Transverse colon (tissue), 4 donors: ENCODE measurements at regions not wholly inside any gene's neighbourhood (a gene's known extent, or its start where the extent isn't known, plus 50 kb on each side); places are given as distances from the start of the nearest gene placed in this dataset.

Experiments
- DNase-seq: peaks from one replicate; pipeline ENCODE4 v3.0.0-alpha.2; 2019
- H3K27ac ChIP-seq, 4 donors: fragments of 200-600 bp; sonication (generic); 2 replicates each; pipeline ENCODE4 v1.5.1; 2016 to 2018; ENCODE audit warnings: inconsistent platforms in 4 of 4
- H3K27me3 ChIP-seq: fragments of 200-600 bp; sonication (generic); 2 replicates; pipeline ENCODE4 v1.5.1; 2017; ENCODE audit warnings: inconsistent platforms
- H3K36me3 ChIP-seq, 4 donors: fragments of 200-600 bp; sonication (generic); 2 replicates each; pipeline ENCODE4 v1.5.1; 2017 to 2019; ENCODE audit warnings: inconsistent platforms in 4 of 4
- H3K4me1 ChIP-seq, 4 donors: fragments of 200-600 bp; sonication (generic); 2 replicates each; pipeline ENCODE4 v1.5.1; 2017 to 2020; ENCODE audit warnings: inconsistent platforms in 4 of 4
- H3K4me3 ChIP-seq, 4 donors: fragments of 200-600 bp; sonication (generic); 1 replicate in 1 of 4; 2 replicates in 3 of 4; pipeline versions ENCODE4 v1.5.1 to v1.6.1; 2017 to 2019; ENCODE audit warnings: inconsistent platforms in 4 of 4
- H3K9me3 ChIP-seq, 2 donors: fragments of 200-600 bp; sonication (generic); 2 replicates each; pipeline ENCODE4 v1.5.1; 2017 to 2019; ENCODE audit warnings: inconsistent platforms in 2 of 2
- CTCF ChIP-seq, 5 experiments: fragments of 200-600 bp in 3 of 5; fragments of 450-650 bp in 2 of 5; sonication (generic) in 3 of 5; IDR thresholded peaks; 1 replicate in 2 of 5; 2 replicates in 3 of 5; pipeline ENCODE4 v1.5.1; 2016 to 2017; ENCODE audit warnings: antibody characterized with exemption in 5 of 5, inconsistent platforms in 3 of 5, mild to moderate bottlenecking in 2 of 5, moderate library complexity in 1 of 5
- EP300 ChIP-seq: sonication (generic); formaldehyde crosslinking; IDR thresholded peaks from one replicate; pipeline ENCODE4 v1.6.1; 2017; ENCODE audit warnings: antibody characterized with exemption, low read depth
- POLR2A ChIP-seq: fragments of 450-650 bp; IDR thresholded peaks from one replicate; pipeline ENCODE4 v1.6.1; 2016; ENCODE audit warnings: antibody characterized with exemption, mild to moderate bottlenecking, moderate library complexity
- POLR2AphosphoS5 ChIP-seq, 3 donors: sonication (generic); formaldehyde crosslinking; IDR thresholded peaks; one replicate each; pipeline ENCODE4 v1.6.1; 2016; ENCODE audit warnings: antibody characterized with exemption in 3 of 3
- WGBS, 2 donors: methylation state at CpG; one replicate each; pipeline ENCODE4 v1.1.5; 2018; ENCODE audit warnings: low coverage in 1 of 2; 5-methylcytosine and 5-hydroxymethylcytosine counted together
- in situ Hi-C, 4 donors: fragments of 200-750 bp; cut with MboI; loops; one replicate each; pipeline versions ENCODE4 v1.15.0 to v1.15.1; 2017; ENCODE audit warnings: low sequenced_read_pairs in 3 of 4, low pct_ligation_motif_present in 1 of 4, low pct_unique_long_range_greater_than_20kb in 1 of 4
- intact Hi-C: fragments of 100-400 bp; cut with DNase I; formaldehyde crosslinking; loops from one replicate; pipeline ENCODE4 v1.15.1; 2023; ENCODE audit warnings: low total_unique reads

GRCh38 chr6:2376429-2377355 lies 131.3 kb upstream of the GMDS start:
- DNase-seq, result peak; percentile 44
- 57 to 58% methylated on average over 6 to 19 of the region's 19 CpGs for WGBS, 2 donors
- Histone ChIP-seq H3K4me3 (no peak overlapping the region), H3K4me1 (peaks cover 0 to 11% (median 2%) of the 10 kb centered on the region in 4 donors), H3K27me3 (no peaks in the 10 kb centered on the region), H3K36me3 (no peaks in the 10 kb centered on the region), H3K27ac (peak overlapping the region in 3 of 4 donors; percentile 36 to 57 (median 41)), H3K9me3 (no peaks in the 10 kb centered on the region)
- in situ Hi-C loops, result no loop called here
- TF ChIP-seq POLR2A (no peak), POLR2AphosphoS5 (IDR thresholded peaks at IDR 0.05) (no peak), EP300 (no peak), CTCF (IDR thresholded peaks at IDR 0.05) (no peak)
- intact Hi-C loops, result no loop called here

GRCh38 chr6:2375443-2375842 lies 130.0 kb upstream of the GMDS start:
- 93 to 95% methylated on average over 16 to 17 of the region's 17 CpGs for WGBS, 2 donors
- no peak for TF ChIP-seq CTCF (IDR thresholded peaks at IDR 0.05)
- TF ChIP-seq POLR2A, result no peak
- TF ChIP-seq EP300, result no peak
- no peak for TF ChIP-seq POLR2AphosphoS5 (IDR thresholded peaks at IDR 0.05)
- no peaks in the 10 kb centered on the region for H3K9me3 ChIP-seq

GRCh38 chr6:2369606-2370005 lies 124.2 kb upstream of the GMDS start:
- no peaks in the 10 kb centered on the region for H3K4me1 ChIP-seq
- in situ Hi-C loops, result loop anchor here in 1 of 4 donors (25.0 kb wide), 1 partner anchor 268 kb away; no protein-coding TSS in a partner anchor
- TF ChIP-seq POLR2A (no peak), EP300 (no peak), POLR2AphosphoS5 (IDR thresholded peaks at IDR 0.05) (no peak), CTCF (IDR thresholded peaks at IDR 0.05) (no peak)
- WGBS, 2 donors, result 92 to 100% methylated on average over 4 to 8 of the region's 8 CpGs
- H3K27me3 ChIP-seq, result no peaks in the 10 kb centered on the region
- DNase-seq, result no peak
- H3K27ac ChIP-seq, result no peak overlapping the region
- intact Hi-C loops, result no loop called here
- H3K36me3 ChIP-seq, result no peaks in the 10 kb centered on the region
- no peaks in the 10 kb centered on the region for H3K9me3 ChIP-seq
- no peak overlapping the region for H3K4me3 ChIP-seq

More at GRCh38 chr6:2375443-2375842, 130.0 kb upstream of the GMDS start:
- Histone ChIP-seq H3K27ac (no peak overlapping the region), H3K4me1 (peaks cover 0 to 11% (median 2%) of the 10 kb centered on the region in 4 donors), H3K4me3 (no peak overlapping the region), H3K27me3 (no peaks in the 10 kb centered on the region), H3K36me3 (no peaks in the 10 kb centered on the region)
- intact Hi-C loops (no loop called here), in situ Hi-C loops (no loop called here)
- no peak for DNase-seq

- no peak for DNase-seq
- WGBS, 2 donors, result 0 to 75% methylated on average over 1 to 3 of the region's 3 CpGs
- no peak overlapping the region for H3K27ac ChIP-seq
- no peak overlapping the region for H3K4me3 ChIP-seq
- H3K36me3 ChIP-seq, result no peaks in the 10 kb centered on the region
- in situ Hi-C loops (loop anchor here in 1 of 4 donors (25.0 kb wide), 1 partner anchor 274 kb away; no protein-coding TSS in a partner anchor), intact Hi-C loops (no loop called here)
- no peak for TF ChIP-seq POLR2A
- TF ChIP-seq POLR2AphosphoS5 (IDR thresholded peaks at IDR 0.05), result no peak
- no peak for TF ChIP-seq CTCF (IDR thresholded peaks at IDR 0.05)
- H3K9me3 ChIP-seq, result no peaks in the 10 kb centered on the region
- H3K4me1 ChIP-seq, result no peaks in the 10 kb centered on the region
- H3K27me3 ChIP-seq, result no peaks in the 10 kb centered on the region
Observed at GRCh38 chr6:2363211-2363610, 117.8 kb upstream of the GMDS start.
